SK-N-SH (cell line): ENCODE measurements at regions not wholly inside any gene's neighbourhood (a gene's known extent, or its start where the extent isn't known, plus 50 kb on each side); places are given as distances from the start of the nearest gene placed in this dataset.

Experiments used
- NFIC ChIP-seq: IDR thresholded peaks from 2 replicates; pipeline ENCODE4 v1.4.0; 2012; ENCODE audit warnings: borderline replicate concordance
- RCOR1 ChIP-seq: fragments of 150-350 bp; IDR thresholded peaks from 2 replicates; pipeline ENCODE4 v1.6.1; 2017; ENCODE audit warnings: antibody characterized with exemption, low read length
- RFX5 ChIP-seq: IDR thresholded peaks from 2 replicates; pipeline ENCODE4 v1.6.1; 2012; ENCODE audit warnings: mild to moderate bottlenecking, improper control_type of control experiment, low read length
- TF ChIP-seq, protein P1 (sequence below): fragments of 200-600 bp; sonication (generic); IDR thresholded peaks from 2 replicates; pipeline ENCODE4 v1.6.1; 2017; ENCODE audit warnings: antibody characterized with exemption, mild to moderate bottlenecking, moderate library complexity

DNA sequence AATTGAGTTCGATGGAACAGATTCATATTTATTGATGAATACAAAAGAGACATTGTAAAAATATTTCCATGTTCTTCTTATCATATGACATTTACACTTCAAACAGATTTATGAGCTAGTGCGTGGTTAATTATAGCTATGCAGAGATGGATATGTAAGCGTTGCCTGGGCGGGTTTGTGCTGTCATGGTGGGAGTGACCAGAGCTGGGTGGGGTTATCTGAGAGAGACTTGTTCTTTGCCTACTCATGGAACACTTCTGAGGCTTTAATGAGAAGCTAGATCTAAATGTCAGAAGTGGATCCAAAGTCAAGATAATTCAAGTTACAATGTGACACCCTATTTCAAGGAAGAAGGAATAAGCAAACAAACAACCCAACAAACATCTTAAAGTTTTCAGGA lies 162.3 kb upstream of the ZEB2 start:
- TF ChIP-seq, protein P1, sequence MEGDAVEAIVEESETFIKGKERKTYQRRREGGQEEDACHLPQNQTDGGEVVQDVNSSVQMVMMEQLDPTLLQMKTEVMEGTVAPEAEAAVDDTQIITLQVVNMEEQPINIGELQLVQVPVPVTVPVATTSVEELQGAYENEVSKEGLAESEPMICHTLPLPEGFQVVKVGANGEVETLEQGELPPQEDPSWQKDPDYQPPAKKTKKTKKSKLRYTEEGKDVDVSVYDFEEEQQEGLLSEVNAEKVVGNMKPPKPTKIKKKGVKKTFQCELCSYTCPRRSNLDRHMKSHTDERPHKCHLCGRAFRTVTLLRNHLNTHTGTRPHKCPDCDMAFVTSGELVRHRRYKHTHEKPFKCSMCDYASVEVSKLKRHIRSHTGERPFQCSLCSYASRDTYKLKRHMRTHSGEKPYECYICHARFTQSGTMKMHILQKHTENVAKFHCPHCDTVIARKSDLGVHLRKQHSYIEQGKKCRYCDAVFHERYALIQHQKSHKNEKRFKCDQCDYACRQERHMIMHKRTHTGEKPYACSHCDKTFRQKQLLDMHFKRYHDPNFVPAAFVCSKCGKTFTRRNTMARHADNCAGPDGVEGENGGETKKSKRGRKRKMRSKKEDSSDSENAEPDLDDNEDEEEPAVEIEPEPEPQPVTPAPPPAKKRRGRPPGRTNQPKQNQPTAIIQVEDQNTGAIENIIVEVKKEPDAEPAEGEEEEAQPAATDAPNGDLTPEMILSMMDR = no peak
- TF ChIP-seq RCOR1 (no peak), RFX5 (no peak), NFIC (no peak)
